Nephron (organoid): ENCODE measurements at regions not wholly inside any gene's neighbourhood (a gene's known extent, or its start where the extent isn't known, plus 50 kb on each side); places are given as distances from the start of the nearest gene placed in this dataset.
A peak's percentile ranks its signal among the peaks of the same experiment; 100 is the strongest.

Experiments
- H3K27ac Mint-ChIP-seq, 3 experiments: 2 replicates each; pipeline ENCODE4 v1.8.0; 2020; ENCODE audit warnings: mixed read lengths in 3 of 3, mild to moderate bottlenecking in 2 of 3, moderate library complexity in 1 of 3
- H3K27me3 Mint-ChIP-seq: 2 replicates; pipeline ENCODE4 v1.8.0; 2021; ENCODE audit warnings: low read depth, mild to moderate bottlenecking, moderate library complexity, mixed read lengths
- H3K36me3 Mint-ChIP-seq: 2 replicates; pipeline ENCODE4 v1.8.0; 2020; ENCODE audit warnings: low read depth, mixed read lengths
- H3K4me1 Mint-ChIP-seq: 2 replicates; pipeline ENCODE4 v1.8.0; 2020; ENCODE audit warnings: mixed read lengths
- H3K4me3 Mint-ChIP-seq, 3 experiments: 2 replicates each; pipeline ENCODE4 v1.8.0; 2020; ENCODE audit warnings: mild to moderate bottlenecking in 3 of 3, mixed read lengths in 3 of 3, moderate library complexity in 2 of 3
- H3K9me3 Mint-ChIP-seq: 2 replicates; pipeline ENCODE4 v1.8.0; 2020; ENCODE audit warnings: mixed read lengths
- TF ChIP-seq, protein P1 (sequence below), 3 experiments: fragments of 200-600 bp; sonication (generic); IDR thresholded peaks; one replicate each; pipeline ENCODE4 v1.5.0; 2021; ENCODE audit warnings: antibody characterized with exemption in 3 of 3; ENCODE audit not compliant: unreplicated experiment in 3 of 3

DNA sequence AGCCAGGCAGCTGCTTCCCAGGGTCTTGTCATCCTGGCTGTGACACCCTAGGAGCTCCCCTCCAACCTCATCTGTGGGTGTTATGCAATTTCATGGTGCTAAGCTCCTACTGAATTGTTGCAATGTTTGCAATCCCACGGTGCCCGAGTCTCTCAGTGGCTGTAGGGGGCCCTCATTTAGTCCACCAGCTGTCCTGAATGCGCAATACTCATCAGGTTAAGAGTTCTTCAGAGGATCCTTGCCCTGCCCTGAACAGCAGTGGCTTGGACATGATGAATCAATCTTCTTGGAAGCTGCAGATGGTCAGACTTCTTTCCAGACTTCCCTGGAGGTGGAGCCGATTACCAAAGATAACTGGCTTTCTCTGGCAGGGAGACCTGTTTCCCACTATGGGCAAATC is 584.1 kb downstream of the CCDC171 start:
- TF ChIP-seq, protein P1, sequence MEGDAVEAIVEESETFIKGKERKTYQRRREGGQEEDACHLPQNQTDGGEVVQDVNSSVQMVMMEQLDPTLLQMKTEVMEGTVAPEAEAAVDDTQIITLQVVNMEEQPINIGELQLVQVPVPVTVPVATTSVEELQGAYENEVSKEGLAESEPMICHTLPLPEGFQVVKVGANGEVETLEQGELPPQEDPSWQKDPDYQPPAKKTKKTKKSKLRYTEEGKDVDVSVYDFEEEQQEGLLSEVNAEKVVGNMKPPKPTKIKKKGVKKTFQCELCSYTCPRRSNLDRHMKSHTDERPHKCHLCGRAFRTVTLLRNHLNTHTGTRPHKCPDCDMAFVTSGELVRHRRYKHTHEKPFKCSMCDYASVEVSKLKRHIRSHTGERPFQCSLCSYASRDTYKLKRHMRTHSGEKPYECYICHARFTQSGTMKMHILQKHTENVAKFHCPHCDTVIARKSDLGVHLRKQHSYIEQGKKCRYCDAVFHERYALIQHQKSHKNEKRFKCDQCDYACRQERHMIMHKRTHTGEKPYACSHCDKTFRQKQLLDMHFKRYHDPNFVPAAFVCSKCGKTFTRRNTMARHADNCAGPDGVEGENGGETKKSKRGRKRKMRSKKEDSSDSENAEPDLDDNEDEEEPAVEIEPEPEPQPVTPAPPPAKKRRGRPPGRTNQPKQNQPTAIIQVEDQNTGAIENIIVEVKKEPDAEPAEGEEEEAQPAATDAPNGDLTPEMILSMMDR (IDR thresholded peaks at IDR 0.05; ENCODE audit: unreplicated experiment in 3 of 3) = no peak
- peaks cover 79% of the 10 kb centered on the region for H3K4me1 Mint-ChIP-seq

GRCh38 chr9:16138561-16139491 is 586.0 kb downstream of the CCDC171 start:
- peak overlapping the region in 2 of 3 experiments; percentile 12 to 43 for H3K4me3 Mint-ChIP-seq
- TF ChIP-seq, protein P1 (IDR thresholded peaks at IDR 0.05; ENCODE audit: unreplicated experiment in 3 of 3) = no peak
- no peaks in the 10 kb centered on the region for H3K9me3 Mint-ChIP-seq
- peaks cover 79% of the 10 kb centered on the region for H3K4me1 Mint-ChIP-seq
- H3K27ac Mint-ChIP-seq = peak overlapping the region; percentile 91 to 97 (median 93)
- H3K36me3 Mint-ChIP-seq = no peaks in the 10 kb centered on the region
- H3K27me3 Mint-ChIP-seq = peaks cover 9% of the 10 kb centered on the region

More for the DNA sequence above, 584.1 kb downstream of the CCDC171 start:
- H3K27me3 Mint-ChIP-seq = peaks cover 11% of the 10 kb centered on the region
- H3K4me3 Mint-ChIP-seq = no peak overlapping the region
- no peaks in the 10 kb centered on the region for H3K9me3 Mint-ChIP-seq
- no peaks in the 10 kb centered on the region for H3K36me3 Mint-ChIP-seq
- H3K27ac Mint-ChIP-seq = peak overlapping the region; percentile 28 to 97 (median 93)

DNA sequence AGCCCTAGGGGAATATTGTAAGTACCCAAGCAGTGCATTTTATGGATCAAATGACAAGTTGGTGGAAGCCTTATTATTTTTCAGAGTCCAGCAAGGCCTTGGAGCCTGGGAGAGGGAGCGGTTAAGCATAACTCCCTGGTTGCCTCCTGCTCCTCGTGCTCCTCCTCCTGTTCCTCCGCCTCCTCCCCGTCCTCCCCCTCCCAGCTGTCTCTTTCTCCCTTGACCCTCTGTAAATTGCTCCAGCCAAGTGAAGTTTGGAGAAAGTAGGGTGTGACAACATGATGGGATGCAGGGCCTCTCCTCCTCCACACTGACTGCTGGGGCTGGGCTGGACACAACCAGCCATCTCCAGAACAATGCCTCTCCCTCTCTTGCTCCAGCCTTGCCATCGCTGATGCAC is 586.9 kb downstream of the CCDC171 start:
- peaks cover 81% of the 10 kb centered on the region for H3K4me1 Mint-ChIP-seq
- H3K9me3 Mint-ChIP-seq = no peaks in the 10 kb centered on the region
- peaks cover 7% of the 10 kb centered on the region for H3K27me3 Mint-ChIP-seq
- peak overlapping the region in 1 of 3 experiments; percentile 19 for H3K4me3 Mint-ChIP-seq
- TF ChIP-seq, protein P1 (IDR thresholded peaks at IDR 0.05; ENCODE audit: unreplicated experiment in 3 of 3) = no peak
- H3K27ac Mint-ChIP-seq = peak overlapping the region; percentile 91 to 97 (median 93)
- no peaks in the 10 kb centered on the region for H3K36me3 Mint-ChIP-seq

GRCh38 chr9:16143310-16143709 is 590.5 kb downstream of the CCDC171 start:
- Mint-ChIP-seq H3K27ac (peak overlapping the region; percentile 73 to 88 (median 84)), H3K27me3 (peaks cover 11% of the 10 kb centered on the region), H3K4me3 (no peak overlapping the region), H3K4me1 (peaks cover 74% of the 10 kb centered on the region), H3K9me3 (no peaks in the 10 kb centered on the region), H3K36me3 (no peaks in the 10 kb centered on the region)
- TF ChIP-seq, protein P1 (IDR thresholded peaks at IDR 0.05; ENCODE audit: unreplicated experiment in 3 of 3) = no peak

DNA sequence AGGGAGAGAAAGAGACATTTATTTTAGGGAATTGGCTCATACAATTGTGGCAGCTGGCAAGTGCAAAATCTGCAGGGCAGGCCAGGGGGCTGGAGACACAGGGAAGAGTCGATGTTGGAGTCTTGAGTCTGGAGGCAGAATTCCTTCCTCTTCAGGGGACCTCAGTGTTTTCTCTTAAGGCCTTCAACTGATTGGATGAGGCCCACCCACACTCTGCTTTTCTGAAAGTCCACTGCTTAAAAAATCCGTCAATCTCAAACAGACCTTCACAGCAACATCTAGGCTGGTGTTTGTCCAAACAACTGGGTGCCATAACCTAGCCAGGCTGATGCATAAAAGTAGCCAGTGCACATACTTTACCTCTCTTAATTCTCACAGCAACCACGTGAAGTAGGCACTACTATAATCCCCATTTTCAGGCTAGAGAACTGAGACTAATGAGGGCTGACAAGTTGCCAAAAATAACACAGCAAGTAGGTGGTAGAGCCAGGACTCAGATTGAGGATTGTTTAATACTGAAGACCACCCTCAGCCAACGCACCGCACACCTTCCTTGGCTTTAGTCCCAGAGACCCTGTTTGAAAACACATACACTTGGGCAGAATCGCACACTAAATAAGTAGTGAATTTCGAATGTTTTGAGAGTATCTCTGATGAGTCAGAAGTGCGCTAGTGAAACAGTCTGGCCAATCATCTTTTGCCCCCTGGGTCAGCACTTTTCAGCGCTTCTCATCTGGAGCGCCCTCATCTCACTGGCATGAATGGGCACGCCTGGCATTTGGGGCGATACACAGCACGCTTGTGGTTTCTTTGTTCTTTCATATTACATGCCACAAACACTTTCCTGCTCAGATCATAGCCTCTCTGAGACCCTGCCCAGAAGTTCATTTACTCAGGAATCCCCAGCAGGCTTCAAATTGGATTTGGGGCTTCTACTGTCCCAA is 591.4 kb downstream of the CCDC171 start:
- H3K27me3 Mint-ChIP-seq = peaks cover 11% of the 10 kb centered on the region
- no peak overlapping the region for H3K4me3 Mint-ChIP-seq
- H3K36me3 Mint-ChIP-seq = no peaks in the 10 kb centered on the region
- H3K9me3 Mint-ChIP-seq = no peaks in the 10 kb centered on the region
- peaks cover 65% of the 10 kb centered on the region for H3K4me1 Mint-ChIP-seq
- peak overlapping the region in 2 of 3 experiments; percentile 84 to 88 for H3K27ac Mint-ChIP-seq
- TF ChIP-seq, protein P1 (IDR thresholded peaks at IDR 0.05; ENCODE audit: unreplicated experiment in 3 of 3) = no peak
